ENCODE measurements at regions not wholly inside any gene's neighbourhood (a gene's known extent, or its start where the extent isn't known, plus 50 kb on each side); places are given as distances from the start of the nearest gene placed in this dataset. TPM values are rescaled to one million over a fixed set of nuclear protein-coding genes. Genes with fewer than 3 reads are reported as not detected.

Small RNA genes in the stretch of these regions (small RNA-seq; reads per million reads assigned to genes)
- not detected for gene RF00156
